Heart right ventricle (tissue), 16 donors: ENCODE measurements at regions not wholly inside any gene's neighbourhood (a gene's known extent, or its start where the extent isn't known, plus 50 kb on each side); places are given as distances from the start of the nearest gene placed in this dataset.
A peak's percentile ranks its signal among the peaks of the same experiment; 100 is the strongest.

Source experiments
- ATAC-seq, 8 donors: fragments of 200-7000 bp; cut with Tn5 transposase; one replicate each; pipeline ENCODE4 v1.9.1; 2020; ENCODE audit warnings: mild to moderate bottlenecking in 8 of 8, moderate library complexity in 8 of 8, moderate number of reproducible peaks in 1 of 8
- DNase-seq, 2 donors: peaks; one replicate each; pipeline ENCODE4 v3.0.0-alpha.2; 2020
- H3K27ac ChIP-seq, 10 donors: fragments of 200-600 bp; sonication (generic) in 2 of 10; one replicate each; pipeline versions ENCODE4 v1.5.0 to v1.8.0; 2020 to 2022; ENCODE audit warnings: mild to moderate bottlenecking in 3 of 10
- H3K27me3 ChIP-seq, 7 donors: fragments of 200-600 bp; one replicate each; pipeline ENCODE4 v1.8.0; 2021 to 2022; ENCODE audit warnings: mild to moderate bottlenecking in 2 of 7
- H3K36me3 ChIP-seq, 9 donors: fragments of 200-600 bp; sonication (generic) in 1 of 9; one replicate each; pipeline versions ENCODE4 v1.5.0 to v1.8.0; 2020 to 2022; ENCODE audit warnings: mild to moderate bottlenecking in 2 of 9
- H3K4me1 ChIP-seq, 9 donors: fragments of 200-600 bp; sonication (generic) in 1 of 9; one replicate each; pipeline versions ENCODE4 v1.5.0 to v1.8.0; 2020 to 2022; ENCODE audit warnings: mild to moderate bottlenecking in 4 of 9
- H3K4me3 ChIP-seq, 10 donors: fragments of 200-600 bp; sonication (generic) in 2 of 10; one replicate each; pipeline versions ENCODE4 v1.5.0 to v1.8.0; 2020 to 2022; ENCODE audit warnings: mild to moderate bottlenecking in 7 of 10, moderate library complexity in 2 of 10
- H3K9me3 ChIP-seq, 11 donors: fragments of 200-600 bp in 10 of 11; sonication (generic) in 2 of 11; one replicate each; pipeline versions ENCODE4 v1.5.0 to v1.8.0; 2013 to 2022; ENCODE audit warnings: mild to moderate bottlenecking in 2 of 11, control low read depth in 1 of 11, moderate library complexity in 1 of 11
- WGBS, 2 donors: extraction: QIAGEN DNeasy Blood & Tissue Kit; methylation state at CpG; one replicate each; pipeline ENCODE4 v1.1.7; 2013; ENCODE audit warnings: inconsistent platforms in 1 of 2; 5-methylcytosine and 5-hydroxymethylcytosine counted together
- intact Hi-C, 10 donors: fragments of 100-400 bp; cut with DNase I; formaldehyde crosslinking; loops; one replicate each; pipeline versions ENCODE4 v1.11.1 to v1.14.2; 2022
- TF ChIP-seq, protein P1 (sequence below), 9 donors: fragments of 200-600 bp; sonication (generic) in 2 of 9; IDR thresholded peaks; one replicate each; pipeline versions ENCODE4 v1.5.0 to v1.8.0; 2021 to 2022; ENCODE audit warnings: antibody characterized with exemption in 9 of 9, mild to moderate bottlenecking in 5 of 9, moderate library complexity in 1 of 9
- donor health status: Arrhythmogenic right ventricular cardiomyopathy.
- donor health status: ischemic (EF 13 %, LVEDD 7.1; RV severe dilation, severe dysfunction).
- donor health status: healthy with polysubstance abuse.
- donor health status: DM: no; HTN: yes; CAD: no.
- donor health status: DM: no; HTN: no; CAD: no.
- donor health status: ischemic (EF 25% LVEDD 6.9; RV normal size, moderate dysfunction).
- donor health status: ischemic (EF 25% LVEDD 5.7; RV mildly dilated, moderate dysfunction).
- donor health status: healthy.
- donor health status: DM: yes; HTN: yes; CAD: no.
- donor health status: Ischemic cardiomyopathy.
- donor health status: ischemic (EF 35%, LVEDD 5.7; RV mildly dilated, moderate dysfunction).
- donor health status: nonischemic (EF 11% LVEDD 7.7; RV severe dilation, severe dysfunction).
- donor health status: DM: yes; HTN: yes; CAD: no.
- donor health status: PGD.
- donor health status: ischemic (EF 29% LVEDD 5.4; RV normal size, mild dysfunction).
- donor health status: nonischemic (EF 23%, LVEDD 6.1; RV moderate dilation, normal function).

DNA sequence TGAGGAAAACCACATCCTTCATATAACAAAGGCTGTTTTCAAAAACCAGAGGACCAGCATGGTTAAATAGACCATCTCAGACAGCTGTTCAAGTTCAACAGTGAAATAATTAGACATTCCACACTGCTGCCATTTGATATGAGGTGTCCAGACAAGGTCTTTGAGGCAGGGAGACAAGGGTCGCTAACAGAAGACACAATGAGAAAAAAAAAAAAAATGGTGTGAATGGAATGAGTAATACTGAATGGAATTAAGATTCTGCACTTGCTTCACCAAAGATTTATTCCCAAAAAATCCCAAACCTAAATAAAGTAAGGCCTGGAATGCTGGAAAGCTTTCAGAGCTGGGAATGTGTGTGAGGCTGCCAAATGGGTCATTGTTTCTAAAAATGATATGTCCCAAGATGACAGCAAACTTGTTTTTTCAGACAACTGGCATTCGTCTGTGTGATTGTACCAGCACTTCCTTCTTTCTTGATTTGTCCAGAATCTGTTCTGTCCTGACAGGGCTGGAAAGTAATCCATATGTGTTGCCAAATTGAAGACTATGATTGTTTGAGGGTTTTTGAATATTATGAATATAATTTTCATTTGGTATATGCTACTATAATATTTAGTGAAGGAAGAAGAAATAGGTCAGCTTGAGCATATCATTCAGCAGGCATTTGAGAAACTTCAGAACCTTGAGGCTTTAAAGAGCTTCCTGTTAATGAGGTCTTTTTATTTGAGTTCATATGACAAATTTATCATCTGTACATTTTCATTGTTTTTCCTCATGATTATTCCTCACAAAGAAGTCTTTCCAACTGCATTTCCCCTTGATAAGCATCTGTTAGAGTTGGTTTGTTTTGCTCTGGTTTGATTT lies 85.2 kb upstream of the ITGA4 start:
- peaks cover 0 to 22% (median 10%) of the 10 kb centered on the region in 9 donors for H3K4me1 ChIP-seq
- DNase-seq (no peak), ATAC-seq (peak in 2 of 8 donors; percentile 17 to 35)
- no peaks in the 10 kb centered on the region for H3K27me3 ChIP-seq
- intact Hi-C loops, result no loop called here
- H3K9me3 ChIP-seq, result no peaks in the 10 kb centered on the region
- TF ChIP-seq, protein P1, sequence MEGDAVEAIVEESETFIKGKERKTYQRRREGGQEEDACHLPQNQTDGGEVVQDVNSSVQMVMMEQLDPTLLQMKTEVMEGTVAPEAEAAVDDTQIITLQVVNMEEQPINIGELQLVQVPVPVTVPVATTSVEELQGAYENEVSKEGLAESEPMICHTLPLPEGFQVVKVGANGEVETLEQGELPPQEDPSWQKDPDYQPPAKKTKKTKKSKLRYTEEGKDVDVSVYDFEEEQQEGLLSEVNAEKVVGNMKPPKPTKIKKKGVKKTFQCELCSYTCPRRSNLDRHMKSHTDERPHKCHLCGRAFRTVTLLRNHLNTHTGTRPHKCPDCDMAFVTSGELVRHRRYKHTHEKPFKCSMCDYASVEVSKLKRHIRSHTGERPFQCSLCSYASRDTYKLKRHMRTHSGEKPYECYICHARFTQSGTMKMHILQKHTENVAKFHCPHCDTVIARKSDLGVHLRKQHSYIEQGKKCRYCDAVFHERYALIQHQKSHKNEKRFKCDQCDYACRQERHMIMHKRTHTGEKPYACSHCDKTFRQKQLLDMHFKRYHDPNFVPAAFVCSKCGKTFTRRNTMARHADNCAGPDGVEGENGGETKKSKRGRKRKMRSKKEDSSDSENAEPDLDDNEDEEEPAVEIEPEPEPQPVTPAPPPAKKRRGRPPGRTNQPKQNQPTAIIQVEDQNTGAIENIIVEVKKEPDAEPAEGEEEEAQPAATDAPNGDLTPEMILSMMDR (IDR thresholded peaks at IDR 0.05), result no peak
- no peak overlapping the region for H3K4me3 ChIP-seq
- 9 to 17% methylated on average over 2 of the region's 2 CpGs for WGBS, 2 donors
- no peaks in the 10 kb centered on the region for H3K36me3 ChIP-seq
- peak overlapping the region in 1 of 10 donors; percentile 19 for H3K27ac ChIP-seq

DNA sequence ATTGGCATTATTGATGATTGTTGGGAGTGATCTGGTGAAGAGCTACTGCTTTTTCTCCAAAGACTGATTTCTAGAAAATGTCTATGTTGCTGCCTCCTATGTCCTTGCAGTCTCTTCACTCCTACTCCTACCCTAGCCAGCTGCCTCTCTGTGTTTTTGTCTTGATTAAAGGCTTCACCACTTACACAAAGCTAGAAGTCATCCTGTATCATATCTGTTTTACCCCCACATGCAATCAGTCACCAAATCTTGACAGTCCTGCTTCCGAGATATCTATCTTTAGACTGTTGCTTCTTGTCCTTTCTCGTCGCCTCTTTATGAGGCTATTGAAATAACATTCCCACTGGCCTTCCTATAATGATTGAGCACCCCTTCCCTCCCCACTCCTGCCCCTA lies 84.5 kb upstream of the ITGA4 start:
- WGBS, 2 donors, result 69 to 83% methylated on average over 3 of the region's 3 CpGs
- no peak for DNase-seq
- ATAC-seq, result no peak
- Histone ChIP-seq H3K9me3 (no peaks in the 10 kb centered on the region), H3K36me3 (no peaks in the 10 kb centered on the region), H3K4me1 (peaks cover 0 to 22% (median 10%) of the 10 kb centered on the region in 9 donors), H3K27ac (no peak overlapping the region), H3K4me3 (no peak overlapping the region), H3K27me3 (no peaks in the 10 kb centered on the region)
- intact Hi-C loops, result no loop called here
- TF ChIP-seq, protein P1 (IDR thresholded peaks at IDR 0.05), result no peak

DNA sequence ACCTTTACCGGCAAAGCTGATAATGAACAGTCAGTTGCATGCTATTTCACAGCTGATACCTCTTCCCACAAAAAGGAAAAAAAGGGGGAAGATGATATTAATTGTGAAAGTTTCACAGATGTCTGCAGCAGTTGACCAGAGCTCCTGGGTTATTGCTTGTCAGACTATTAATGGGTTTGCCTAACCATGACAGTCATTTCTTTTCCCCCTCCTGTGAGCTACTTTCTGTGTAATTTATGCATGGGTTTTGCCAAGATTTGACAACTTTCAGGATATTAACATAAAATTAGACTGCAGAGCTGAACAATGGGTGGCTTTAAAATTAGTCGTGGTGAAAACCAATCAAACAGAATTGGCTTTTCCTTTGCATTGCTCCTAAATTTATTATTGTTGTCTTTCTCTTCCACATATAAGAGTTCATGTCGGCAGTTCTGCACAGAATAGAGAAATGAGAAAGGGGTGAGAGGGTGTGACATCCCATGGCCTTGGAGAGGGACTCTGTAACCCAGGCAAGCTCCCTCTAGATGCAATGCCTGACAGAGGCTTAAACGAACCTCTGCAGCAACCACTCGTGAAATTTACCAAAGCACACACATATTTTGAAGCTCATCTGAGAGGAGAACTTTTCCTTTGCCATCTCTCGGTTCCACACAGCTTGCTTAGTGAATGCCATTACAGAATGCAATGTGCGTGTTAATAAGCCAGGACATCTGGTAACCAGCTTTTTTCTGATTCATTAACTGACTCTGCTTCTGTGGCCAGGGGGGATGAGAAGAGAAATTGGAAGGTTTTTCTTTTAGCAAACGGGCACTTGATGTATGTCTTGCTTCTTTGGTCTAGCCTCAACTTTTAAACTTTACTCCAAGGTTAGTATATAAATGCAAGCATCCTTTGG lies 82.2 kb upstream of the ITGA4 start:
- DNase-seq, result no peak
- Histone ChIP-seq H3K27ac (no peak overlapping the region), H3K4me1 (peaks cover 0 to 22% (median 10%) of the 10 kb centered on the region in 9 donors), H3K4me3 (no peak overlapping the region), H3K9me3 (no peaks in the 10 kb centered on the region), H3K27me3 (no peaks in the 10 kb centered on the region), H3K36me3 (no peaks in the 10 kb centered on the region)
- intact Hi-C loops, result no loop called here
- TF ChIP-seq, protein P1 (IDR thresholded peaks at IDR 0.05), result no peak
- ATAC-seq, result no peak
- 59 to 63% methylated on average over 8 of the region's 8 CpGs for WGBS, 2 donors

DNA sequence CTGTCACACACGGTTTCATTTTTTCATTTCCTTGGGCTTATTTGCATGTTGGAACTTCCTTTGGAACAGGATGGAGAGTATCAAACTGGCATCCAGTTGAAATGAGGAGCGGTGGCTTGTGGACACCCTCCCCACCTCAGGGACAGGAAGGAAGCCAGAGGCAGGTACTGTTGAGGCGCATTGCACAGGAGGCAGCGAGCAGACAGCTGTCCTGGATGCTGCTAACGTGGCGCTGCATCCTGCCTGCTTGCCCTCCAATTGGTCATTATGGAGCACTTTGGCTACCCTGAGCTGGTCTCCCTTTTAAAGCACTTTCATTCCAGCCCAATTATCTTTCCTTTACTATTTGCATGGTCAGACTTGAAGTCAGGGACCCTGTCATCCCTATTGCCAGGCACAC lies 80.7 kb upstream of the ITGA4 start:
- no peak for DNase-seq
- ATAC-seq, result no peak
- H3K27ac ChIP-seq, result no peak overlapping the region
- no peaks in the 10 kb centered on the region for H3K9me3 ChIP-seq
- 76 to 86% methylated on average over 6 of the region's 6 CpGs for WGBS, 2 donors
- H3K4me3 ChIP-seq, result no peak overlapping the region
- intact Hi-C loops, result no loop called here
- no peaks in the 10 kb centered on the region for H3K36me3 ChIP-seq
- H3K4me1 ChIP-seq, result peaks cover 0 to 26% (median 10%) of the 10 kb centered on the region in 9 donors
- no peaks in the 10 kb centered on the region for H3K27me3 ChIP-seq
- TF ChIP-seq, protein P1 (IDR thresholded peaks at IDR 0.05), result no peak
